ENCODE measurements at regions not wholly inside any gene's neighbourhood (a gene's known extent, or its start where the extent isn't known, plus 50 kb on each side); places are given as distances from the start of the nearest gene placed in this dataset.

- DNase-seq (ENCODE audit: low spot score): no peak
- Histone ChIP-seq H3K27me3 (replicated peaks; ENCODE audit: insufficient read depth) (no peaks in the 10 kb centered on the region), H3K4me1 (replicated peaks) (no peaks in the 10 kb centered on the region), H3K4me3 (no peak overlapping the region), H3K27ac (no peak overlapping the region), H3K36me3 (no peaks in the 10 kb centered on the region), H3K9me3 (no peaks in the 10 kb centered on the region)
- 68% methylated on average over 1 of the region's 1 CpG for WGBS
- intact Hi-C loops (cut with DNase I): no loop called here
- TF ChIP-seq POLR2A (IDR thresholded peaks at IDR 0.05): no peak
- TF ChIP-seq CTCF (IDR thresholded peaks at IDR 0.05): no peak
- TF ChIP-seq POLR2AphosphoS5 (IDR thresholded peaks at IDR 0.05): no peak
Observed at GRCh38 chr12:91511795-91512420, 329.3 kb upstream of the DCN start.

GRCh38 chr12:91507754-91508153, 325.1 kb upstream of the DCN start:
- TF ChIP-seq CTCF (IDR thresholded peaks at IDR 0.05): no peak
- no peak for TF ChIP-seq POLR2A (IDR thresholded peaks at IDR 0.05)
- TF ChIP-seq POLR2AphosphoS5 (IDR thresholded peaks at IDR 0.05): no peak
- H3K27me3 ChIP-seq (replicated peaks; ENCODE audit: insufficient read depth): no peaks in the 10 kb centered on the region
- H3K4me3 ChIP-seq: no peak overlapping the region
- no peaks in the 10 kb centered on the region for H3K4me1 ChIP-seq (replicated peaks)
- intact Hi-C loops (cut with DNase I): no loop called here
- no peaks in the 10 kb centered on the region for H3K9me3 ChIP-seq
- DNase-seq (ENCODE audit: low spot score): no peak
- 71% methylated on average over 1 of the region's 1 CpG for WGBS
- no peak overlapping the region for H3K27ac ChIP-seq
- no peaks in the 10 kb centered on the region for H3K36me3 ChIP-seq

GRCh38 chr12:91506452-91506851, 323.8 kb upstream of the DCN start:
- H3K9me3 ChIP-seq: no peaks in the 10 kb centered on the region
- TF ChIP-seq POLR2A (IDR thresholded peaks at IDR 0.05) (no peak), CTCF (IDR thresholded peaks at IDR 0.05) (no peak), POLR2AphosphoS5 (IDR thresholded peaks at IDR 0.05) (no peak)
- H3K27ac ChIP-seq: no peak overlapping the region
- DNase-seq (ENCODE audit: low spot score): no peak
- H3K4me3 ChIP-seq: no peak overlapping the region
- H3K4me1 ChIP-seq (replicated peaks): no peaks in the 10 kb centered on the region
- intact Hi-C loops (cut with DNase I): no loop called here
- H3K36me3 ChIP-seq: no peaks in the 10 kb centered on the region
- no peaks in the 10 kb centered on the region for H3K27me3 ChIP-seq (replicated peaks; ENCODE audit: insufficient read depth)
- WGBS: 52% methylated on average over 2 of the region's 2 CpGs

GRCh38 chr12:91505006-91505405, 322.4 kb upstream of the DCN start:
- H3K4me3 ChIP-seq: no peak overlapping the region
- H3K27me3 ChIP-seq (replicated peaks; ENCODE audit: insufficient read depth): no peaks in the 10 kb centered on the region
- no peaks in the 10 kb centered on the region for H3K36me3 ChIP-seq
- no peaks in the 10 kb centered on the region for H3K9me3 ChIP-seq
- H3K4me1 ChIP-seq (replicated peaks): no peaks in the 10 kb centered on the region
- DNase-seq (ENCODE audit: low spot score): no peak
- no peak overlapping the region for H3K27ac ChIP-seq
- no peak for TF ChIP-seq CTCF (IDR thresholded peaks at IDR 0.05)
- no peak for TF ChIP-seq POLR2A (IDR thresholded peaks at IDR 0.05)
- TF ChIP-seq POLR2AphosphoS5 (IDR thresholded peaks at IDR 0.05): no peak
- intact Hi-C loops (cut with DNase I): no loop called here

- intact Hi-C loops (cut with DNase I): no loop called here
- no peak for DNase-seq (ENCODE audit: low spot score)
- 90% methylated on average over 4 of the region's 4 CpGs for WGBS
- Histone ChIP-seq H3K36me3 (no peaks in the 10 kb centered on the region), H3K9me3 (no peaks in the 10 kb centered on the region), H3K4me3 (no peak overlapping the region), H3K27me3 (replicated peaks; ENCODE audit: insufficient read depth) (no peaks in the 10 kb centered on the region), H3K27ac (no peak overlapping the region), H3K4me1 (replicated peaks) (no peaks in the 10 kb centered on the region)
- TF ChIP-seq CTCF (IDR thresholded peaks at IDR 0.05): no peak
- no peak for TF ChIP-seq POLR2AphosphoS5 (IDR thresholded peaks at IDR 0.05)
Observed at GRCh38 chr12:91502208-91502607, 319.6 kb upstream of the DCN start.
